Glomerular visceral epithelial cell (primary cell): ENCODE measurements at regions not wholly inside any gene's neighbourhood (a gene's known extent, or its start where the extent isn't known, plus 50 kb on each side); places are given as distances from the start of the nearest gene placed in this dataset.

Source experiments
- DNase-seq: peaks from one replicate; pipeline ENCODE4 v3.0.0-alpha.2; 2016; ENCODE audit errors: extremely low spot score

GRCh38 chr1:103170609-103171008, 62.3 kb upstream of the COL11A1 start:
- no peak for DNase-seq

DNA sequence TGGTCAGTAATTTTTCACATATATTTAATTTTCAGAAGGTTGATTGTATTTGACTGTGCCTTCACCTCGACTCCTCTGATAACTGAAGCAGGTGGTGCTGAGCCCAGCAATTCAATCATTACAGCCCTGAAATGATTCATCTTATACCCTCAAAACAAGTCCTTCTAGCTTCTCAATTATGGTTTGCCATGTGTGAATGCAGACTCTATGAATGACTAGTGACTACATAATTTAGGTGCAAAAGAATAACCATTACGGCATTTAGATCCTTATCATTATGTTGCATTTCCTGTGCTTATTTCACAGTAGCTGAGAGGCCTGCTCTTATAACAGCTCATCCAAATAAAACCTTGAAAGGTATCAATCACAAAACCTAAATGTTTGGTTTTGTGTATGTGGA, 54.0 kb upstream of the COL11A1 start:
- DNase-seq = no peak

GRCh38 chr1:103160281-103160680, 52.0 kb upstream of the COL11A1 start:
- no peak for DNase-seq
